NCI-H748 treated with DMSO at 0.1 percent for 48 hours (cell line): ENCODE measurements at regions not wholly inside any gene's neighbourhood (a gene's known extent, or its start where the extent isn't known, plus 50 kb on each side); places are given as distances from the start of the nearest gene placed in this dataset.
"Not testable (repeated sequence)": the region's sequence is repeated elsewhere in the genome, so short reads cannot be mapped to it uniquely, and the experiment has no call there.

Experiments
- DNase-seq: peaks from one replicate; lab custom pipeline; 2025; lab: John Stamatoyannopoulos, UW

GRCh38 chr13:47892374-47892773 lies 108.7 kb downstream of the SUCLA2 start:
- no peak for DNase-seq

GRCh38 chr13:47890146-47890814 lies 110.8 kb downstream of the SUCLA2 start:
- DNase-seq: no peak

GRCh38 chr13:47886314-47886713 lies 114.8 kb downstream of the SUCLA2 start:
- DNase-seq: no peak

- DNase-seq: no peak
Observed at GRCh38 chr13:47875201-47875600, 125.9 kb downstream of the SUCLA2 start.

- DNase-seq: not testable (repeated sequence)
Observed at GRCh38 chr13:47873987-47874386, 127.1 kb downstream of the SUCLA2 start.

- DNase-seq: not testable (repeated sequence)
Observed at GRCh38 chr13:47873319-47873718, 127.8 kb downstream of the SUCLA2 start.

GRCh38 chr13:47869776-47870175 lies 131.3 kb downstream of the SUCLA2 start:
- DNase-seq: no peak

GRCh38 chr13:47865883-47866282 lies 135.2 kb downstream of the SUCLA2 start:
- DNase-seq: no peak

- DNase-seq: no peak
Observed at GRCh38 chr13:47862841-47863240, 138.2 kb downstream of the SUCLA2 start.

- DNase-seq: no peak
Observed at GRCh38 chr13:47859165-47859564, 141.9 kb downstream of the SUCLA2 start.

- DNase-seq: no peak
Observed at GRCh38 chr13:47858042-47859025, 142.7 kb downstream of the SUCLA2 start.

- no peak for DNase-seq
Observed at GRCh38 chr13:47853236-47853635, 147.8 kb downstream of the SUCLA2 start.

- DNase-seq: no peak
Observed at GRCh38 chr13:47846886-47847285, 154.2 kb downstream of the SUCLA2 start.

GRCh38 chr13:47845981-47846380 lies 155.1 kb downstream of the SUCLA2 start:
- no peak for DNase-seq

- DNase-seq: no peak
Observed at GRCh38 chr13:47843005-47843404, 158.1 kb downstream of the SUCLA2 start.

- no peak for DNase-seq
Observed at GRCh38 chr13:47841151-47841550, 159.9 kb downstream of the SUCLA2 start.

GRCh38 chr13:47837906-47838305 lies 163.2 kb downstream of the SUCLA2 start:
- DNase-seq: no peak

- no peak for DNase-seq
Observed at GRCh38 chr13:47837104-47837880, 163.8 kb downstream of the SUCLA2 start.

- no peak for DNase-seq
Observed at GRCh38 chr13:47835470-47836228, 165.4 kb downstream of the SUCLA2 start.

GRCh38 chr13:47832458-47832972 lies 168.6 kb downstream of the SUCLA2 start:
- DNase-seq: no peak

- no peak for DNase-seq
Observed at GRCh38 chr13:47831265-47831664, 169.8 kb downstream of the SUCLA2 start.
